Gastrocnemius medialis (tissue), 4 donors: ENCODE measurements at regions not wholly inside any gene's neighbourhood (a gene's known extent, or its start where the extent isn't known, plus 50 kb on each side); places are given as distances from the start of the nearest gene placed in this dataset.

Source experiments
- ATAC-seq, 2 donors: fragments of 150-250 bp; one replicate each; pipeline ENCODE4 v1.9.1; 2016
- DNase-seq, 2 donors: peaks; one replicate each; pipeline ENCODE4 v3.0.0-alpha.2; 2019
- H3K27ac ChIP-seq, 4 donors: fragments of 200-600 bp; sonication (generic); 1 replicate in 1 of 4; 2 replicates in 3 of 4; pipeline ENCODE4 v1.5.1; 2016 to 2018; ENCODE audit warnings: mild to moderate bottlenecking in 2 of 4, moderate library complexity in 1 of 4
- H3K27me3 ChIP-seq, 3 donors: fragments of 200-600 bp; sonication (generic) in 2 of 3; 1 replicate in 1 of 3; 2 replicates in 2 of 3; pipeline versions ENCODE4 v1.5.1 to v1.6.0; 2016 to 2019; ENCODE audit warnings: mild to moderate bottlenecking in 1 of 3, moderate library complexity in 1 of 3
- H3K36me3 ChIP-seq, 2 donors: fragments of 200-600 bp; sonication (generic) in 1 of 2; one replicate each; pipeline ENCODE4 v1.5.1; 2017 to 2018
- H3K4me1 ChIP-seq, 2 donors: fragments of 200-600 bp; sonication (generic) in 1 of 2; one replicate each; pipeline ENCODE4 v1.5.1; 2016 to 2017; ENCODE audit warnings: mild to moderate bottlenecking in 2 of 2
- H3K4me3 ChIP-seq, 4 donors: fragments of 200-600 bp; sonication (generic) in 3 of 4; 1 replicate in 1 of 4; 2 replicates in 3 of 4; pipeline ENCODE4 v1.5.1; 2016 to 2019; ENCODE audit warnings: mild to moderate bottlenecking in 2 of 4
- H3K9me3 ChIP-seq, 3 donors: fragments of 200-600 bp; sonication (generic) in 2 of 3; 1 replicate in 1 of 3; 2 replicates in 2 of 3; pipeline ENCODE4 v1.5.1; 2016 to 2019
- POLR2A ChIP-seq, 2 donors: fragments of 450-650 bp; IDR thresholded peaks; one replicate each; pipeline ENCODE4 v1.6.1; 2017; ENCODE audit warnings: antibody characterized with exemption in 2 of 2, mild to moderate bottlenecking in 2 of 2, moderate library complexity in 2 of 2
- in situ Hi-C, 4 donors: fragments of 200-750 bp; cut with MboI; loops; one replicate each; pipeline versions ENCODE4 v1.15.0 to v1.8.0; 2017; ENCODE audit warnings: low sequenced_read_pairs in 4 of 4
- intact Hi-C: fragments of 100-400 bp; cut with DNase I; formaldehyde crosslinking; loops from one replicate; pipeline ENCODE4 v1.15.1; 2023; ENCODE audit warnings: low total_unique reads
- TF ChIP-seq, protein P1 (sequence below), 5 experiments: fragments of 450-650 bp in 3 of 5; fragments of 200-600 bp in 2 of 5; sonication (generic) in 2 of 5; IDR thresholded peaks in 4 of 5; conservative IDR thresholded peaks in 1 of 5; 1 replicate in 4 of 5; 2 replicates in 1 of 5; pipeline ENCODE4 v1.5.1; 2016 to 2019; ENCODE audit warnings: antibody characterized with exemption in 5 of 5, mild to moderate bottlenecking in 3 of 5, moderate library complexity in 3 of 5

DNA sequence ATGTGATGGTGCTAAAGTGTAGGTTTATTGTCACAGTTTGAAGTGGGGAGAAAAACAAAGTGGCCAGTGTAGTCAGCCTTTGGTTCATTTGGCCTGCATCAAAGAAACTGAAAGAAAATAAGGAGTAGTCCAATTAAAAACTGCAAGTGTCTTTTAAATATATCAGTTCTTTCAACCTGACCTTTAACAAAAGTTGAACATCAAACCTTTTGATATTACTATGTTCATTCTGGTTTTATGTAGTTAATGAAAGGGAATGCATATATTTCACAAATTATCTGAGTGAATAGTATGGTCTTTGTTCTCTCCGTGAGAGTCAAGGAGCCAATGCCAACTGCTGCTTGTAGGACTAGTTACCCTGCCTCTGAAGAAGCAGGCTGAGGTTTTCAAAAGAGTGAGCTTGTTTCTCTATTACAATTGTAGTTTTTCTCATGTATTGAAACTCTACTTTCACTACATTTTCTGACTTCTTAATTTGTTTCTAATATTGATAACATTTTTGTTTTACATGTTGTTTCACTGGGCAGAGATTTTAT lies 1160.8 kb upstream of the LRRTM3 start:
- DNase-seq (no peak), ATAC-seq (no peak)
- in situ Hi-C loops, result no loop called here
- Histone ChIP-seq H3K9me3 (no peaks in the 10 kb centered on the region), H3K36me3 (no peaks in the 10 kb centered on the region), H3K27me3 (no peaks in the 10 kb centered on the region), H3K4me1 (no peaks in the 10 kb centered on the region), H3K4me3 (no peak overlapping the region), H3K27ac (no peak overlapping the region)
- TF ChIP-seq POLR2A (IDR thresholded peaks at IDR 0.05), result no peak
- TF ChIP-seq, protein P1, sequence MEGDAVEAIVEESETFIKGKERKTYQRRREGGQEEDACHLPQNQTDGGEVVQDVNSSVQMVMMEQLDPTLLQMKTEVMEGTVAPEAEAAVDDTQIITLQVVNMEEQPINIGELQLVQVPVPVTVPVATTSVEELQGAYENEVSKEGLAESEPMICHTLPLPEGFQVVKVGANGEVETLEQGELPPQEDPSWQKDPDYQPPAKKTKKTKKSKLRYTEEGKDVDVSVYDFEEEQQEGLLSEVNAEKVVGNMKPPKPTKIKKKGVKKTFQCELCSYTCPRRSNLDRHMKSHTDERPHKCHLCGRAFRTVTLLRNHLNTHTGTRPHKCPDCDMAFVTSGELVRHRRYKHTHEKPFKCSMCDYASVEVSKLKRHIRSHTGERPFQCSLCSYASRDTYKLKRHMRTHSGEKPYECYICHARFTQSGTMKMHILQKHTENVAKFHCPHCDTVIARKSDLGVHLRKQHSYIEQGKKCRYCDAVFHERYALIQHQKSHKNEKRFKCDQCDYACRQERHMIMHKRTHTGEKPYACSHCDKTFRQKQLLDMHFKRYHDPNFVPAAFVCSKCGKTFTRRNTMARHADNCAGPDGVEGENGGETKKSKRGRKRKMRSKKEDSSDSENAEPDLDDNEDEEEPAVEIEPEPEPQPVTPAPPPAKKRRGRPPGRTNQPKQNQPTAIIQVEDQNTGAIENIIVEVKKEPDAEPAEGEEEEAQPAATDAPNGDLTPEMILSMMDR (IDR thresholded peaks at IDR 0.05 in 4 of 5, conservative IDR thresholded peaks at IDR 0.05 in 1 of 5), result no peak
- intact Hi-C loops, result no loop called here

DNA sequence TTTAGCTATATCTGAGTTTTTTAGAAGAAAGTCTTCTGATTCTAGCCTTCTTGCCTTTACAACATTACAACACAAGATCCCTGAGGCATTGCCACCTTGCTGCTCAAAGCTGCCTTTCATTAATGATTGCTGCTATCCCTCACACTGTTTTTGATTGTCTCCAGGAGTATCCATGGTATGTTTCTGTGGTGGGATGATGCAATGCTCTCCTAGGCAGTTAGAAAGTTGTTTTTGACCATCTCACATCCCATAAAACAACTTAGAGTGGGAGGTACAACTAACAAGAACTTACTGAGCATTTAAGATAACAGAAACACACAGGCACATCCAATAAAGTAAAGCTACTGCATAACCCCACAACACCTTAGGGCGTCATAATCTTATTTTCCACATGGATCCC lies 1156.0 kb upstream of the LRRTM3 start:
- no peak overlapping the region for H3K4me3 ChIP-seq
- no peaks in the 10 kb centered on the region for H3K36me3 ChIP-seq
- H3K4me1 ChIP-seq, result no peaks in the 10 kb centered on the region
- in situ Hi-C loops (no loop called here), intact Hi-C loops (no loop called here)
- DNase-seq (no peak), ATAC-seq (no peak)
- H3K27me3 ChIP-seq, result no peaks in the 10 kb centered on the region
- no peak overlapping the region for H3K27ac ChIP-seq
- TF ChIP-seq POLR2A (IDR thresholded peaks at IDR 0.05), result no peak
- TF ChIP-seq, protein P1 (IDR thresholded peaks at IDR 0.05 in 4 of 5, conservative IDR thresholded peaks at IDR 0.05 in 1 of 5), result no peak
- H3K9me3 ChIP-seq, result no peaks in the 10 kb centered on the region

DNA sequence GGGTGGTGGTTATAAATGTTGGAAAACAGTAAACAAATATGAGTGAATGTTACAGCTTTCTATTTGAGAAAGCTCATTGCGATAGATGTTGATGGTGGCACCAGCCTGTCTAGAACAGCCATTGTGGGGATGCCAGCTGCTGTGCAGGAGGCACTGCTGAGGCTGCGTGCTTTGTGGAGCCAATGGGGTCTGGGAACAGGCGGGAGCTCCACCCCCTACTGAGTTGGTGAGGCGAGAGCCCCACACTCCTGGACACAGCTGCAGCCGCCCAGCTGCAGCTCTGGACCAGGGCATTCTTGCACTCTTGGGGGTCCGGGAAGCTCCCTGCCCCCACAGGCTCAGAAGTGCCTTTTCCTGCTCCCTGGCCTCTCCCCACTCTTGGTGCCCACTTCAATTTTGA lies 1147.1 kb upstream of the LRRTM3 start:
- Histone ChIP-seq H3K4me1 (no peaks in the 10 kb centered on the region), H3K27me3 (no peaks in the 10 kb centered on the region), H3K36me3 (no peaks in the 10 kb centered on the region), H3K4me3 (no peak overlapping the region), H3K27ac (no peak overlapping the region), H3K9me3 (no peaks in the 10 kb centered on the region)
- no peak for DNase-seq
- no peak for TF ChIP-seq POLR2A (IDR thresholded peaks at IDR 0.05)
- TF ChIP-seq, protein P1 (IDR thresholded peaks at IDR 0.05 in 4 of 5, conservative IDR thresholded peaks at IDR 0.05 in 1 of 5), result no peak
- no peak for ATAC-seq
- intact Hi-C loops (no loop called here), in situ Hi-C loops (no loop called here)

DNA sequence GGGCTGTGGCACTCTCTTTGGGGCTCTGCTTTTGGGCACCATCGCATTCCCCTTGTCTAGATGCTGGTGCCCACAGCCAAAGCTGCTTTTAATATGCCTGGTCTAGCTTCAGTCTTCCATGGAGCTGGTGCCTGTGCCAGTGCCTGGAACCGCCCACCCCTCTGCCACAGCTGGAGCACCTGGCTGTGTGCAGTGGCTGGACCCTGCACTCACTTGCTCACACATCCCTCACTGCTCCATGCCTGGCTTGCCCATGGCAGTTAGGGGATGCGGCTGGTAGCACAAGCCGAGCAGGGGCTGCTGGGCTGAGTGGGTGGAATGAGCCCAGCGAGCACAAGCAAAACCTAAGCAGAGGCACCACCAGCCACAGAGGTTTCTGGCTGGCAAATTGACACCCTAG lies 1145.9 kb upstream of the LRRTM3 start:
- DNase-seq (no peak), ATAC-seq (no peak)
- no peaks in the 10 kb centered on the region for H3K36me3 ChIP-seq
- intact Hi-C loops, result no loop called here
- in situ Hi-C loops, result no loop called here
- H3K27ac ChIP-seq, result no peak overlapping the region
- H3K4me1 ChIP-seq, result no peaks in the 10 kb centered on the region
- TF ChIP-seq, protein P1 (IDR thresholded peaks at IDR 0.05 in 4 of 5, conservative IDR thresholded peaks at IDR 0.05 in 1 of 5), result no peak
- no peak for TF ChIP-seq POLR2A (IDR thresholded peaks at IDR 0.05)
- no peak overlapping the region for H3K4me3 ChIP-seq
- no peaks in the 10 kb centered on the region for H3K9me3 ChIP-seq
- H3K27me3 ChIP-seq, result no peaks in the 10 kb centered on the region

DNA sequence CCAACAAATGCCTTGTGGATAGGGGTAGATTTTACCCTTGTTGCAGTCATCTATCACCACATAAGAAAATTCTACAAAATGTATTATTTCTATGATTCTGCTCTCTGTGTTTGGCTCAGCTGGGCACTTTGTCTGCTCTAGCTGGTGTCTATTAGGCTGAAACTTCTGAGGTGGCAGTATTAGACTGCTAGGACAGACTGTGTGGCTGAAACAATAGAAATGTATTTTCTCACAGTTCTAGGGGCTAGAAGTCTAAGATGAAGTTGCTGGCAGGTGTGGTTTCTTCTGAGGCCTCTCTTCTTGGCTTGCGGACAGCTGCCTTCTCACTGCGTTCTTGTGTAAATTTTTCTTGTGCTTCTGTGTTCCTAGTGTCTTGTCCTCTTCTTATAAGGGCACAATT lies 1139.6 kb upstream of the LRRTM3 start:
- ATAC-seq (no peak), DNase-seq (no peak)
- intact Hi-C loops, result no loop called here
- Histone ChIP-seq H3K36me3 (no peaks in the 10 kb centered on the region), H3K9me3 (no peaks in the 10 kb centered on the region), H3K27me3 (no peaks in the 10 kb centered on the region), H3K27ac (no peak overlapping the region), H3K4me3 (no peak overlapping the region), H3K4me1 (no peaks in the 10 kb centered on the region)
- TF ChIP-seq, protein P1 (IDR thresholded peaks at IDR 0.05 in 4 of 5, conservative IDR thresholded peaks at IDR 0.05 in 1 of 5), result no peak
- TF ChIP-seq POLR2A (IDR thresholded peaks at IDR 0.05), result no peak
- in situ Hi-C loops, result no loop called here
